ENCODE measurements at regions not wholly inside any gene's neighbourhood (a gene's known extent, or its start where the extent isn't known, plus 50 kb on each side); places are given as distances from the start of the nearest gene placed in this dataset.
"Not testable (repeated sequence)": the region's sequence is repeated elsewhere in the genome, so short reads cannot be mapped to it uniquely, and the experiment has no call there.

- in situ Hi-C loops (cut with HindIII; ENCODE audit: low pct_unique_long_range_greater_than_20kb, low sequenced_read_pairs) = no loop called here
- no peak for TF ChIP-seq JUND (IDR thresholded peaks at IDR 0.05; ENCODE audit: low read depth)
- no peak for DNase-seq (ENCODE audit: low read depth in 1 of 2, low spot score in 1 of 2)
Measured at GRCh38 chr3:153631664-153632063, 469.6 kb downstream of the RAP2B start.

GRCh38 chr3:153633407-153633806 lies 471.4 kb downstream of the RAP2B start:
- DNase-seq (ENCODE audit: low read depth in 1 of 2, low spot score in 1 of 2) = no peak
- in situ Hi-C loops (cut with HindIII; ENCODE audit: low pct_unique_long_range_greater_than_20kb, low sequenced_read_pairs) = no loop called here
- no peak for TF ChIP-seq JUND (IDR thresholded peaks at IDR 0.05; ENCODE audit: low read depth)

- in situ Hi-C loops (cut with HindIII; ENCODE audit: low pct_unique_long_range_greater_than_20kb, low sequenced_read_pairs) = no loop called here
- no peak for TF ChIP-seq JUND (IDR thresholded peaks at IDR 0.05; ENCODE audit: low read depth)
- no peak for DNase-seq (ENCODE audit: low read depth in 1 of 2, low spot score in 1 of 2)
Measured at GRCh38 chr3:153634683-153635082, 472.7 kb downstream of the RAP2B start.

- no peak for DNase-seq (ENCODE audit: low read depth in 1 of 2, low spot score in 1 of 2)
- TF ChIP-seq JUND (IDR thresholded peaks at IDR 0.05; ENCODE audit: low read depth) = no peak
- in situ Hi-C loops (cut with HindIII; ENCODE audit: low pct_unique_long_range_greater_than_20kb, low sequenced_read_pairs) = no loop called here
Measured at GRCh38 chr3:153639631-153640030, 477.6 kb downstream of the RAP2B start.

- DNase-seq (ENCODE audit: low read depth in 1 of 2, low spot score in 1 of 2) = no peak
- in situ Hi-C loops (cut with HindIII; ENCODE audit: low pct_unique_long_range_greater_than_20kb, low sequenced_read_pairs) = no loop called here
- no peak for TF ChIP-seq JUND (IDR thresholded peaks at IDR 0.05; ENCODE audit: low read depth)
Measured at GRCh38 chr3:153640689-153641665, 479.0 kb downstream of the RAP2B start.

GRCh38 chr3:153642576-153642975 lies 478.6 kb upstream of the ARHGEF26 start:
- in situ Hi-C loops (cut with HindIII; ENCODE audit: low pct_unique_long_range_greater_than_20kb, low sequenced_read_pairs); DNase-seq (ENCODE audit: low read depth in 1 of 2, low spot score in 1 of 2): not testable (repeated sequence)

- DNase-seq (ENCODE audit: low read depth in 1 of 2, low spot score in 1 of 2); in situ Hi-C loops (cut with HindIII; ENCODE audit: low pct_unique_long_range_greater_than_20kb, low sequenced_read_pairs): not testable (repeated sequence)
Measured at GRCh38 chr3:153643471-153643870, 477.7 kb upstream of the ARHGEF26 start.

GRCh38 chr3:153649286-153649839 lies 471.8 kb upstream of the ARHGEF26 start:
- in situ Hi-C loops (cut with HindIII; ENCODE audit: low pct_unique_long_range_greater_than_20kb, low sequenced_read_pairs) = no loop called here
- DNase-seq (ENCODE audit: low read depth in 1 of 2, low spot score in 1 of 2) = no peak
- no peak for TF ChIP-seq JUND (IDR thresholded peaks at IDR 0.05; ENCODE audit: low read depth)

GRCh38 chr3:153652076-153652475 lies 469.1 kb upstream of the ARHGEF26 start:
- no peak for DNase-seq (ENCODE audit: low read depth in 1 of 2, low spot score in 1 of 2)
- TF ChIP-seq JUND (IDR thresholded peaks at IDR 0.05; ENCODE audit: low read depth) = no peak
- in situ Hi-C loops (cut with HindIII; ENCODE audit: low pct_unique_long_range_greater_than_20kb, low sequenced_read_pairs) = no loop called here

- in situ Hi-C loops (cut with HindIII; ENCODE audit: low pct_unique_long_range_greater_than_20kb, low sequenced_read_pairs) = no loop called here
- no peak for TF ChIP-seq JUND (IDR thresholded peaks at IDR 0.05; ENCODE audit: low read depth)
Measured at GRCh38 chr3:153657046-153657445, 464.1 kb upstream of the ARHGEF26 start.

GRCh38 chr3:153657461-153657860 lies 463.7 kb upstream of the ARHGEF26 start:
- no peak for TF ChIP-seq JUND (IDR thresholded peaks at IDR 0.05; ENCODE audit: low read depth)
- in situ Hi-C loops (cut with HindIII; ENCODE audit: low pct_unique_long_range_greater_than_20kb, low sequenced_read_pairs) = no loop called here
- DNase-seq (ENCODE audit: low read depth in 1 of 2, low spot score in 1 of 2) = no peak

More at GRCh38 chr3:153657046-153657445, 464.1 kb upstream of the ARHGEF26 start:
- no peak for DNase-seq (ENCODE audit: low read depth in 1 of 2, low spot score in 1 of 2)

- in situ Hi-C loops (cut with HindIII; ENCODE audit: low pct_unique_long_range_greater_than_20kb, low sequenced_read_pairs) = no loop called here
- no peak for TF ChIP-seq JUND (IDR thresholded peaks at IDR 0.05; ENCODE audit: low read depth)
- DNase-seq (ENCODE audit: low read depth in 1 of 2, low spot score in 1 of 2) = no peak
Measured at GRCh38 chr3:153658136-153658535, 463.1 kb upstream of the ARHGEF26 start.

- no peak for TF ChIP-seq JUND (IDR thresholded peaks at IDR 0.05; ENCODE audit: low read depth)
- no peak for DNase-seq (ENCODE audit: low read depth in 1 of 2, low spot score in 1 of 2)
Measured at GRCh38 chr3:153666991-153667740, 454.0 kb upstream of the ARHGEF26 start.

More at GRCh38 chr3:153666991-153667740, 454.0 kb upstream of the ARHGEF26 start:
- in situ Hi-C loops (cut with HindIII; ENCODE audit: low pct_unique_long_range_greater_than_20kb, low sequenced_read_pairs) = no loop called here

Measured in T47D (cell line).